MM.1S (cell line): ENCODE measurements at regions not wholly inside any gene's neighbourhood (a gene's known extent, or its start where the extent isn't known, plus 50 kb on each side); places are given as distances from the start of the nearest gene placed in this dataset.

ENCODE experiments used
- DNase-seq: peaks from one replicate; pipeline ENCODE4 v3.0.0-alpha.2; 2015
- H2AFZ ChIP-seq: fragments of 300-600 bp; sonication (generic); 2 replicates; pipeline ENCODE4 v1.6.0; 2016; ENCODE audit warnings: antibody characterized with exemption, low read length
- H3F3A ChIP-seq: fragments of 300-600 bp; sonication (generic); 2 replicates; pipeline ENCODE4 v1.6.1; 2016; ENCODE audit warnings: mild to moderate bottlenecking, antibody characterized with exemption, low read length, moderate library complexity, mixed read lengths; ENCODE audit not compliant: insufficient read depth
- H3K27ac ChIP-seq: fragments of 300-600 bp; sonication (generic); 2 replicates; pipeline ENCODE4 v1.5.1; 2016; ENCODE audit warnings: mild to moderate bottlenecking, low read length
- H3K27me3 ChIP-seq: fragments of 300-600 bp; sonication (generic); replicated peaks from 2 replicates; pipeline ENCODE4 v1.6.0; 2016; ENCODE audit warnings: low read length; ENCODE audit not compliant: insufficient read depth
- H3K36me3 ChIP-seq: fragments of 300-600 bp; sonication (generic); replicated peaks from 2 replicates; pipeline ENCODE4 v1.6.1; 2016; ENCODE audit warnings: mild to moderate bottlenecking, low read length, mixed read lengths; ENCODE audit not compliant: insufficient read depth
- H3K4me1 ChIP-seq: fragments of 300-600 bp; sonication (generic); 2 replicates; pipeline ENCODE4 v1.6.1; 2016; ENCODE audit warnings: low read length, mixed read lengths
- H3K4me2 ChIP-seq: fragments of 300-600 bp; sonication (generic); 2 replicates; pipeline ENCODE4 v1.6.0; 2016; ENCODE audit warnings: low read depth, low read length
- H3K4me3 ChIP-seq: fragments of 300-600 bp; sonication (generic); 2 replicates; pipeline ENCODE4 v1.5.1; 2016; ENCODE audit warnings: low read length, mixed read lengths
- H3K79me2 ChIP-seq: fragments of 300-600 bp; sonication (generic); 2 replicates; pipeline ENCODE4 v1.6.1; 2016; ENCODE audit warnings: mixed run types, low read length, mixed read lengths
- H3K9ac ChIP-seq: fragments of 300-600 bp; sonication (generic); 2 replicates; pipeline ENCODE4 v1.6.1; 2016; ENCODE audit warnings: low read length, mixed read lengths
- H3K9me2 ChIP-seq: fragments of 300-600 bp; sonication (generic); replicated peaks from 2 replicates; pipeline ENCODE4 v1.6.1; 2016; ENCODE audit warnings: mild to moderate bottlenecking, low read length, mixed read lengths; ENCODE audit not compliant: insufficient read depth
- H3K9me3 ChIP-seq: fragments of 300-600 bp; sonication (generic); replicated peaks from 2 replicates; pipeline ENCODE4 v1.6.1; 2016; ENCODE audit warnings: mild to moderate bottlenecking, low read length, mixed read lengths; ENCODE audit not compliant: insufficient read depth
- H4K20me1 ChIP-seq: fragments of 300-600 bp; sonication (generic); 2 replicates; pipeline ENCODE4 v1.6.1; 2016; ENCODE audit warnings: mild to moderate bottlenecking, low read length, moderate library complexity, mixed read lengths; ENCODE audit not compliant: insufficient read depth
- EZH2 ChIP-seq: fragments of 300-600 bp; sonication (generic); optimal IDR thresholded peaks from 2 replicates; pipeline ENCODE3; 2017; ENCODE audit warnings: low read depth, mild to moderate bottlenecking, antibody characterized with exemption, low read length, mixed read lengths
- EZH2phosphoT487 ChIP-seq: fragments of 300-600 bp; sonication (generic); IDR thresholded peaks from 2 replicates; pipeline ENCODE4 v1.6.1; 2018; ENCODE audit warnings: antibody characterized with exemption, low read length
- TF ChIP-seq, protein P1 (sequence below): fragments of 300-600 bp; sonication (generic); IDR thresholded peaks from 2 replicates; pipeline ENCODE4 v1.5.1; 2016; ENCODE audit warnings: antibody characterized with exemption, low read length, mixed read lengths

DNA sequence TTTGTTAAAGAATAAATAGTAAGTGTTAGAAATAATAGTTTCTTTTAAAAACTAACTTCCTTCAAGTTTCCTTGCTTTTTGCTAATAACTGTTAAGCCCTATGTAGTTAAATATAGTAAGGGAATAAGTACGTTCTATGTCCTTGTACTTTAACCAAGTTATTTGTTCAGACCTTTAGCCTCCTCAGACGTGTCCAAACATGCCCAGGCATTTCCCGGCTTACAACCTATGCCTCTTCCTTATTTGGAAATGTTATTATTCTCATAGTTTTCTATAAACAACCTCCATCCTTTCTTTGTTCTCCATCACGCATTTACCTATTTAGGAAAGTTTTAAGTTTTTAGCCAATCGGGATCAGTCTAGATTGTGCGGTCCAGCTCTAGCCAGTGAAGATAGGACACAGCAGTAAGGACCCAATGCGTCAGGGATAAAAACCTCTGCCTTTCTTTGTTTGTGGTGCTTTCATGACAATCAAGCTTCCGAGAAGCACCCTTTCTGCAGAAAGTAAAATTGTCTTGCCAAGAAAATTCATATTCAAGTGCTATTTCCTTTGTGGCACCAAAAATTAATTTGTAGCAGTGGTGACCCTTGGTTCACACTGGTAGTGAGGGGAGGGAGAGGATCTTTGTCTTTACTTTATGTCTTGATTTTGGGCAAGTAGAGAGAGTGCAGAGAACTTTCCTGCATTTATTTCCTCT is 851.3 kb upstream of the POM121L12 start:
- no peak for DNase-seq
- no peak overlapping the region for H3K9ac ChIP-seq
- H3K9me3 ChIP-seq = no peaks in the 10 kb centered on the region
- no peaks in the 10 kb centered on the region for H3K79me2 ChIP-seq
- no peaks in the 10 kb centered on the region for H3K36me3 ChIP-seq
- TF ChIP-seq EZH2 = no peak
- TF ChIP-seq, protein P1, sequence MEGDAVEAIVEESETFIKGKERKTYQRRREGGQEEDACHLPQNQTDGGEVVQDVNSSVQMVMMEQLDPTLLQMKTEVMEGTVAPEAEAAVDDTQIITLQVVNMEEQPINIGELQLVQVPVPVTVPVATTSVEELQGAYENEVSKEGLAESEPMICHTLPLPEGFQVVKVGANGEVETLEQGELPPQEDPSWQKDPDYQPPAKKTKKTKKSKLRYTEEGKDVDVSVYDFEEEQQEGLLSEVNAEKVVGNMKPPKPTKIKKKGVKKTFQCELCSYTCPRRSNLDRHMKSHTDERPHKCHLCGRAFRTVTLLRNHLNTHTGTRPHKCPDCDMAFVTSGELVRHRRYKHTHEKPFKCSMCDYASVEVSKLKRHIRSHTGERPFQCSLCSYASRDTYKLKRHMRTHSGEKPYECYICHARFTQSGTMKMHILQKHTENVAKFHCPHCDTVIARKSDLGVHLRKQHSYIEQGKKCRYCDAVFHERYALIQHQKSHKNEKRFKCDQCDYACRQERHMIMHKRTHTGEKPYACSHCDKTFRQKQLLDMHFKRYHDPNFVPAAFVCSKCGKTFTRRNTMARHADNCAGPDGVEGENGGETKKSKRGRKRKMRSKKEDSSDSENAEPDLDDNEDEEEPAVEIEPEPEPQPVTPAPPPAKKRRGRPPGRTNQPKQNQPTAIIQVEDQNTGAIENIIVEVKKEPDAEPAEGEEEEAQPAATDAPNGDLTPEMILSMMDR = no peak
- no peak for TF ChIP-seq EZH2phosphoT487
- H3K4me3 ChIP-seq = no peak overlapping the region
- H3K27ac ChIP-seq = no peak overlapping the region
- no peaks in the 10 kb centered on the region for H4K20me1 ChIP-seq
- no peaks in the 10 kb centered on the region for H3K9me2 ChIP-seq
- no peaks in the 10 kb centered on the region for H3K27me3 ChIP-seq
- no peaks in the 10 kb centered on the region for H3F3A ChIP-seq
- H3K4me2 ChIP-seq = no peak overlapping the region
- no peak overlapping the region for H2AFZ ChIP-seq
- H3K4me1 ChIP-seq = no peaks in the 10 kb centered on the region

DNA sequence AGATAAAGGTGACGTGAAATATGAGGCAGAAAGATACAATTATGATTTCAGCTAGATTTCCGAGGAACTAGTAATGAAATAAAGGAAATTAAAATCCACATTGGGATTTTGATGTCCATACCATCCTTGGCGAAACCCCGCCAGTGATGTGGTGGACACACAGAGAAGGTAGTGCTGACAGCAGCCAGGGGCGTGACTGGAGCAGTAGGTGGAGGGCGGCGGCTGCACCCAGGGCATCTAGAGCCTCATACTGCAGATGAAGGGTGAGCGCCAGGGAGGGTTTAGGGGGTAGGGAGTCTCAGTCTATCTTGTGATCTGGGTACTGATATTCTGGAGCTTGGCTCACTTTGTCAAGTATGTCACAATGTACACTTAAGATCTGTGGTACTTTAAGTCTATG is 855.5 kb upstream of the POM121L12 start:
- Histone ChIP-seq H3K4me2 (no peak overlapping the region), H3K4me3 (no peak overlapping the region), H2AFZ (no peak overlapping the region)

DNA sequence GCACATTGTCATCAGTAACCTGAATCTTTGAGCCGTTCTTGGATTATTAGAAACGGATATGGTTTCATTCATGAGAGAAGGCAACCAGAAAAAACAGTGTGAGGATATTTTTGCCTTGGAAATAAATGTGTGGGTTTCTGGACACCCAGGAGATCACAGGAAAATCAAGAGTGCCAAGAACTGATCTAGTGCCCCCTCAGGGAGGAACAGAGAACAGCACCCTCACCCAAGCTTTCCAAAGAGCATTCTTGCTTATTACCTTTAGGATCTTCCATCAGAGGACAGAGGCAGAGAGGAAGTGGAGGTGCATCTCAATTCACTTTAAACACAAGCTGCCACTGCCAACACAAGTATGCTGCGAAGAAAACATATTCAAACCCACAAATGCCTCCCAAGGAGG is 851.5 kb upstream of the COBL start:
- Histone ChIP-seq H3K36me3 (no peaks in the 10 kb centered on the region), H3K9me2 (no peaks in the 10 kb centered on the region), H2AFZ (0 out of 2 replicates have a peak overlapping the region, but pooled peaks have one; percentile 15), H3K4me3 (no peak overlapping the region), H3K4me1 (no peaks in the 10 kb centered on the region), H4K20me1 (no peaks in the 10 kb centered on the region), H3K4me2 (no peak overlapping the region), H3K9me3 (no peaks in the 10 kb centered on the region), H3K27me3 (no peaks in the 10 kb centered on the region), H3K79me2 (no peaks in the 10 kb centered on the region), H3K9ac (no peak overlapping the region), H3F3A (no peaks in the 10 kb centered on the region), H3K27ac (no peak overlapping the region)
- no peak for DNase-seq
- TF ChIP-seq, protein P1 = peak; percentile 36
- no peak for TF ChIP-seq EZH2

More for the DNA sequence above, 855.5 kb upstream of the POM121L12 start:
- no peak for TF ChIP-seq EZH2phosphoT487
- TF ChIP-seq EZH2 = no peak
- TF ChIP-seq, protein P1 = no peak
- Histone ChIP-seq H4K20me1 (no peaks in the 10 kb centered on the region), H3K9me3 (no peaks in the 10 kb centered on the region), H3K36me3 (no peaks in the 10 kb centered on the region), H3F3A (no peaks in the 10 kb centered on the region), H3K27me3 (no peaks in the 10 kb centered on the region), H3K9me2 (no peaks in the 10 kb centered on the region), H3K4me1 (no peaks in the 10 kb centered on the region), H3K79me2 (no peaks in the 10 kb centered on the region), H3K9ac (no peak overlapping the region), H3K27ac (no peak overlapping the region)
- no peak for DNase-seq
